Spleen (tissue), 11 donors: ENCODE measurements at regions not wholly inside any gene's neighbourhood (a gene's known extent, or its start where the extent isn't known, plus 50 kb on each side); places are given as distances from the start of the nearest gene placed in this dataset.

Experiments
- DNase-seq: peaks from one replicate; pipeline ENCODE4 v3.0.0-alpha.2; 2020
- H3K27ac ChIP-seq, 8 donors: fragments of 200-600 bp; sonication (generic) in 7 of 8; 1 replicate in 4 of 8; 2 replicates in 4 of 8; pipeline versions ENCODE4 v1.5.0 to v1.8.0; 2016 to 2021; ENCODE audit warnings: inconsistent platforms in 4 of 8, mild to moderate bottlenecking in 4 of 8, moderate library complexity in 1 of 8
- H3K27me3 ChIP-seq, 7 donors: fragments of 200-600 bp; sonication (generic) in 6 of 7; replicated peaks in 1 of 7; 1 replicate in 4 of 7; 2 replicates in 3 of 7; pipeline versions ENCODE4 v1.5.0 to v1.8.0; 2016 to 2021; ENCODE audit warnings: inconsistent platforms in 3 of 7, mild to moderate bottlenecking in 1 of 7
- H3K36me3 ChIP-seq, 6 donors: fragments of 200-600 bp; sonication (generic) in 5 of 6; 1 replicate in 4 of 6; 2 replicates in 2 of 6; pipeline versions ENCODE4 v1.5.0 to v1.8.0; 2016 to 2021; ENCODE audit warnings: inconsistent platforms in 2 of 6
- H3K4me1 ChIP-seq, 6 donors: fragments of 200-600 bp; sonication (generic) in 5 of 6; 1 replicate in 3 of 6; 2 replicates in 3 of 6; pipeline versions ENCODE4 v1.5.0 to v1.8.0; 2016 to 2021; ENCODE audit warnings: inconsistent platforms in 3 of 6
- H3K4me3 ChIP-seq, 8 donors: fragments of 200-600 bp; sonication (generic) in 7 of 8; 1 replicate in 4 of 8; 2 replicates in 4 of 8; pipeline versions ENCODE4 v1.5.0 to v1.8.0; 2016 to 2021; ENCODE audit warnings: inconsistent platforms in 4 of 8, mild to moderate bottlenecking in 4 of 8, moderate library complexity in 2 of 8
- H3K9me3 ChIP-seq, 8 donors: fragments of 200-600 bp; sonication (generic) in 7 of 8; 1 replicate in 4 of 8; 2 replicates in 4 of 8; pipeline versions ENCODE4 v1.5.0 to v1.8.0; 2016 to 2021; ENCODE audit warnings: inconsistent platforms in 4 of 8
- CTCF ChIP-seq, 11 experiments: fragments of 200-600 bp in 7 of 11; fragments of 450-650 bp in 4 of 11; sonication (generic) in 4 of 11; IDR thresholded peaks in 8 of 11; conservative IDR thresholded peaks in 3 of 11; 1 replicate in 7 of 11; 2 replicates in 4 of 11; pipeline versions ENCODE4 v1.4.0 to v1.8.0; 2016 to 2021; ENCODE audit warnings: antibody characterized with exemption in 11 of 11, inconsistent platforms in 4 of 11, mild to moderate bottlenecking in 1 of 11
- POLR2A ChIP-seq, 3 donors: fragments of 450-650 bp; IDR thresholded peaks; one replicate each; pipeline ENCODE4 v1.5.1; 2017; ENCODE audit warnings: antibody characterized with exemption in 3 of 3, mild to moderate bottlenecking in 1 of 3
- POLR2AphosphoS5 ChIP-seq, 3 donors: sonication (generic); formaldehyde crosslinking; IDR thresholded peaks; one replicate each; pipeline ENCODE4 v1.5.1; 2017; ENCODE audit warnings: antibody characterized with exemption in 3 of 3
- WGBS, 5 donors: extraction: QIAGEN DNeasy Blood & Tissue Kit in 3 of 5; methylation state at CpG; one replicate each; pipeline versions ENCODE4 v1.1.5 to v1.1.7; 2013 to 2018; 5-methylcytosine and 5-hydroxymethylcytosine counted together
- intact Hi-C: fragments of 100-400 bp; cut with DNase I; formaldehyde crosslinking; loops from one replicate; pipeline ENCODE4 v1.15.0; 2023; ENCODE audit warnings: low total_unique reads
- donor health status: healthy with polysubstance abuse.
- donor health status: DM: no; HTN: no; CAD: no; lungs with moderate emphysema.
- donor health status: DM: no; HTN: no; CAD: no.
- donor health status: Bipolar disorder and iron deficiency.
- donor health status: healthy.
- donor health status: DM: no; HTN: no; CAD: no.
- donor health status: DM: yes; HTN: yes; CAD: no.

GRCh38 chr3:150107429-150108175, 136.9 kb upstream of the PFN2 start:
- DNase-seq = no peak
- TF ChIP-seq CTCF (IDR thresholded peaks at IDR 0.05 in 8 of 11, conservative IDR thresholded peaks at IDR 0.05 in 3 of 11) (no peak), POLR2AphosphoS5 (IDR thresholded peaks at IDR 0.05) (no peak), POLR2A (IDR thresholded peaks at IDR 0.05) (no peak)
- Histone ChIP-seq H3K27ac (no peak overlapping the region), H3K9me3 (no peaks in the 10 kb centered on the region), H3K4me1 (no peaks in the 10 kb centered on the region), H3K27me3 (no peaks in the 10 kb centered on the region), H3K36me3 (no peaks in the 10 kb centered on the region), H3K4me3 (no peak overlapping the region)
- intact Hi-C loops = no loop called here
- 72 to 90% (median 85%) methylated on average over 5 of the region's 5 CpGs for WGBS, 5 donors

GRCh38 chr3:150106740-150107428, 136.2 kb upstream of the PFN2 start:
- Histone ChIP-seq H3K27ac (no peak overlapping the region), H3K27me3 (no peaks in the 10 kb centered on the region), H3K36me3 (no peaks in the 10 kb centered on the region), H3K9me3 (peaks cover 0 to 3% (median 0%) of the 10 kb centered on the region in 8 donors), H3K4me1 (no peaks in the 10 kb centered on the region), H3K4me3 (no peak overlapping the region)
- 57 to 81% (median 69%) methylated on average over 2 of the region's 2 CpGs for WGBS, 5 donors
- intact Hi-C loops = no loop called here
- DNase-seq = no peak
- TF ChIP-seq CTCF (IDR thresholded peaks at IDR 0.05 in 8 of 11, conservative IDR thresholded peaks at IDR 0.05 in 3 of 11) (no peak), POLR2AphosphoS5 (IDR thresholded peaks at IDR 0.05) (no peak), POLR2A (IDR thresholded peaks at IDR 0.05) (no peak)

- Histone ChIP-seq H3K36me3 (no peaks in the 10 kb centered on the region), H3K4me3 (no peak overlapping the region), H3K27me3 (no peaks in the 10 kb centered on the region), H3K27ac (no peak overlapping the region), H3K9me3 (peaks cover 0 to 9% (median 5%) of the 10 kb centered on the region in 8 donors), H3K4me1 (no peaks in the 10 kb centered on the region)
- WGBS, 5 donors = 75 to 84% (median 78%) methylated on average over 7 of the region's 7 CpGs
- intact Hi-C loops = no loop called here
- no peak for TF ChIP-seq CTCF (IDR thresholded peaks at IDR 0.05 in 8 of 11, conservative IDR thresholded peaks at IDR 0.05 in 3 of 11)
- TF ChIP-seq POLR2AphosphoS5 (IDR thresholded peaks at IDR 0.05) = no peak
- TF ChIP-seq POLR2A (IDR thresholded peaks at IDR 0.05) = no peak
- no peak for DNase-seq
These were observed 135.4 kb upstream of the PFN2 start for GRCh38 chr3:150105886-150106612.

- Histone ChIP-seq H3K4me1 (no peaks in the 10 kb centered on the region), H3K27ac (no peak overlapping the region), H3K36me3 (no peaks in the 10 kb centered on the region), H3K9me3 (peaks cover 0 to 18% (median 6%) of the 10 kb centered on the region in 8 donors), H3K4me3 (no peak overlapping the region), H3K27me3 (no peaks in the 10 kb centered on the region)
- DNase-seq = no peak
- 88 to 96% (median 90%) methylated on average over 1 of the region's 1 CpG for whole genome bisulfite sequencing, 5 donors
- TF ChIP-seq POLR2A (IDR thresholded peaks at IDR 0.05) (no peak), CTCF (IDR thresholded peaks at IDR 0.05 in 8 of 11, conservative IDR thresholded peaks at IDR 0.05 in 3 of 11) (no peak), POLR2AphosphoS5 (IDR thresholded peaks at IDR 0.05) (no peak)
- intact Hi-C loops = no loop called here
These were observed 134.3 kb upstream of the PFN2 start for GRCh38 chr3:150105025-150105424.
